ENCODE measurements at regions not wholly inside any gene's neighbourhood (a gene's known extent, or its start where the extent isn't known, plus 50 kb on each side); places are given as distances from the start of the nearest gene placed in this dataset.

GRCh38 chr16:79523971-79524370, 76.6 kb downstream of the MAF start:
- H3K4me3 Mint-ChIP-seq = no peak overlapping the region
- DNase-seq (ENCODE audit: low read depth, low spot score) = no peak
- peaks cover 7% of the 10 kb centered on the region for H3K9me3 Mint-ChIP-seq
- no peak overlapping the region for H3K27ac Mint-ChIP-seq (ENCODE audit: unreplicated experiment)
- H3K36me3 Mint-ChIP-seq (ENCODE audit: low read depth) = no peaks in the 10 kb centered on the region
- H3K4me1 Mint-ChIP-seq = peaks cover 8% of the 10 kb centered on the region
- TF ChIP-seq, protein P1, sequence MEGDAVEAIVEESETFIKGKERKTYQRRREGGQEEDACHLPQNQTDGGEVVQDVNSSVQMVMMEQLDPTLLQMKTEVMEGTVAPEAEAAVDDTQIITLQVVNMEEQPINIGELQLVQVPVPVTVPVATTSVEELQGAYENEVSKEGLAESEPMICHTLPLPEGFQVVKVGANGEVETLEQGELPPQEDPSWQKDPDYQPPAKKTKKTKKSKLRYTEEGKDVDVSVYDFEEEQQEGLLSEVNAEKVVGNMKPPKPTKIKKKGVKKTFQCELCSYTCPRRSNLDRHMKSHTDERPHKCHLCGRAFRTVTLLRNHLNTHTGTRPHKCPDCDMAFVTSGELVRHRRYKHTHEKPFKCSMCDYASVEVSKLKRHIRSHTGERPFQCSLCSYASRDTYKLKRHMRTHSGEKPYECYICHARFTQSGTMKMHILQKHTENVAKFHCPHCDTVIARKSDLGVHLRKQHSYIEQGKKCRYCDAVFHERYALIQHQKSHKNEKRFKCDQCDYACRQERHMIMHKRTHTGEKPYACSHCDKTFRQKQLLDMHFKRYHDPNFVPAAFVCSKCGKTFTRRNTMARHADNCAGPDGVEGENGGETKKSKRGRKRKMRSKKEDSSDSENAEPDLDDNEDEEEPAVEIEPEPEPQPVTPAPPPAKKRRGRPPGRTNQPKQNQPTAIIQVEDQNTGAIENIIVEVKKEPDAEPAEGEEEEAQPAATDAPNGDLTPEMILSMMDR (conservative IDR thresholded peaks at IDR 0.05) = no peak
- peaks cover 2% of the 10 kb centered on the region for H3K27me3 Mint-ChIP-seq (ENCODE audit: low read depth)

DNA sequence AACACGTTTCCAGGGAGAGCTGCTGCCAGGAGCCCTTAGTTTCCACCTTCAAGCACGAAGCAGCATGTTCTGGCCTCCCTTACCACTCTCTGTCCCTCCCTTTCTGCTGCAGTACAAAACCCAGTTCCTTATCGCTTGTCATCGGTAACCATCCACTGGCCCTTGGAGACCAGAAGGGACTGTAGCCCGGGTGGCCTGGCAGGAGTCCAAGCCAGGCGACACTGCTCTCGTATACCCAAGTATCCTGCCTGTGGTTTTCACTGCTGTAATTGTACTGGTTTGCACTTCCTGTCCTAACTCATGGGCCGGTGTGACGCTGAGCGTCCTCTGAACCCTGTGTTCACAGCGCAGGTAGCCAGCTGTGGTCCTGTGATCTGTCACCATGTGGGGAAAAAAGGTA, 81.1 kb downstream of the MAF start:
- H3K4me3 Mint-ChIP-seq = no peak overlapping the region
- no peaks in the 10 kb centered on the region for H3K9me3 Mint-ChIP-seq
- H3K36me3 Mint-ChIP-seq (ENCODE audit: low read depth) = no peaks in the 10 kb centered on the region
- peaks cover 2% of the 10 kb centered on the region for H3K27me3 Mint-ChIP-seq (ENCODE audit: low read depth)
- TF ChIP-seq, protein P1 (conservative IDR thresholded peaks at IDR 0.05) = no peak
- no peak overlapping the region for H3K27ac Mint-ChIP-seq (ENCODE audit: unreplicated experiment)
- no peaks in the 10 kb centered on the region for H3K4me1 Mint-ChIP-seq
- DNase-seq (ENCODE audit: low read depth, low spot score) = no peak

DNA sequence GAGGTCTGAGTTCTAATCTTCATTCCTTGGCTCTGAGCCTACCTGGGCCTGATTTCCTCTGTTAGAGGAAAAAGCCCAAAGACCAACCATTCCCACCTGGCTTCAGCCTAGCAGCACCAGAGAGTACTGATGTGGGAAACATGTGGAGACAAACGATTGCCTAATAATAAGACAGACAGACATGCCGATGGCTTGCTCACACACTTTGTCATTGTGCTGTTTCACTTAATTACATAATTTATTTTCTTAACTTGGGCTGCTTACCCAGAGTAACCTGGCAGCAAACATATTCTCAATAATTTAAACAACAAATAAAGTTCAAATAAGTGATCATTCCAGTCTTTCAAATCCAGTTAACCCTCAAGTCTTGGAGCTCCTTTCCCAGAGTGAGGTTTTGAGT, 83.4 kb downstream of the MAF start:
- H3K27me3 Mint-ChIP-seq (ENCODE audit: low read depth) = peaks cover 2% of the 10 kb centered on the region
- TF ChIP-seq, protein P1 (conservative IDR thresholded peaks at IDR 0.05) = no peak
- DNase-seq (ENCODE audit: low read depth, low spot score) = no peak
- no peaks in the 10 kb centered on the region for H3K36me3 Mint-ChIP-seq (ENCODE audit: low read depth)
- H3K4me3 Mint-ChIP-seq = no peak overlapping the region
- H3K4me1 Mint-ChIP-seq = peaks cover 10% of the 10 kb centered on the region
- H3K9me3 Mint-ChIP-seq = no peaks in the 10 kb centered on the region
- no peak overlapping the region for H3K27ac Mint-ChIP-seq (ENCODE audit: unreplicated experiment)

DNA sequence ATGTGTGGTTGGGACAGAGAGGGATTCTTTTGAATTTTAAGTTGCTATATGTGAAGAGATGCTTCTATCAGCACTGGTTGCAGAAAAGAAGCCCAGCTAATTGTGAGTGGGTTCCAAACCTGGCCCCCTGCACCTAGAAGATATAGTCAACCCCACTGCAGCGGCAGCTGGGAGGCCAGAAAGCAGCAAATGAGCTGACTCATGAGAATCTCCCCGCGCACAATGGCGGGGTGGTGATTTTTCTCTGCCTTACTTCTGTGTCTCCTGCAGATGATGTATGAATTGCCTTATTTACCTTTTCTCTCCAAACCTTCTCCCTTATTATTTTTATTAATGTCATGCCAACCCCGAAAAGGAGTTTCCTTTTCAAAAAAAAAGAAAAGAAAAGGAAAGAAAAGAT, 89.7 kb downstream of the MAF start:
- H3K36me3 Mint-ChIP-seq (ENCODE audit: low read depth) = no peaks in the 10 kb centered on the region

GRCh38 chr16:79509906-79510305, 90.6 kb downstream of the MAF start:
- Mint-ChIP-seq H3K4me3 (no peak overlapping the region), H3K36me3 (ENCODE audit: low read depth) (no peaks in the 10 kb centered on the region), H3K4me1 (peaks cover 10% of the 10 kb centered on the region), H3K9me3 (no peaks in the 10 kb centered on the region), H3K27ac (ENCODE audit: unreplicated experiment) (no peak overlapping the region), H3K27me3 (ENCODE audit: low read depth) (no peaks in the 10 kb centered on the region)
- DNase-seq (ENCODE audit: low read depth, low spot score) = no peak
- TF ChIP-seq, protein P1 (conservative IDR thresholded peaks at IDR 0.05) = no peak

More for the DNA sequence above, 89.7 kb downstream of the MAF start:
- H3K27ac Mint-ChIP-seq (ENCODE audit: unreplicated experiment) = no peak overlapping the region
- peaks cover 10% of the 10 kb centered on the region for H3K4me1 Mint-ChIP-seq
- H3K27me3 Mint-ChIP-seq (ENCODE audit: low read depth) = no peaks in the 10 kb centered on the region
- TF ChIP-seq, protein P1 (conservative IDR thresholded peaks at IDR 0.05) = no peak
- DNase-seq (ENCODE audit: low read depth, low spot score) = no peak
- H3K9me3 Mint-ChIP-seq = no peaks in the 10 kb centered on the region
- no peak overlapping the region for H3K4me3 Mint-ChIP-seq

DNA sequence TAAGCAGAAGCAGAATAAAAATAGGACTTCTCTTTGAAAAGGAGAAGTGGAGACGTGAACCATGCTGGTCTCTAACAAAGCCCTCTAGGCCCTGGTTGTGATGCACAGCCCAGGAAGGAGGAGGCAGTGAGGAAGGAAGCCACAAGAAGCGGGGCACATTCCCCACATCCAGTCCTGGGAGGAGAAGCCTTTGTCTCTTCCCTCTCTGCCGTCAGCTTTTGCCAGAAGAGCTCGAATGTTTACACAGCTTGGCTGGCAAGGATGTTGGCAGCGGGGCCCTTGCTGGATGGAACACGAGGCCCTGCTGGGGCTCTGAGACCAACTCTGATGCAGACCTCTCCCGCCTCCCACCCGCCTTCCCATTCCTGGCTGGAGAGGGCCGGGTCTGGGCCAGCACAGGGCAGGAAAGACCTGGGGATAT, 91.3 kb downstream of the MAF start:
- Mint-ChIP-seq H3K36me3 (ENCODE audit: low read depth) (no peaks in the 10 kb centered on the region), H3K9me3 (no peaks in the 10 kb centered on the region), H3K27ac (ENCODE audit: unreplicated experiment) (no peak overlapping the region), H3K27me3 (ENCODE audit: low read depth) (no peaks in the 10 kb centered on the region), H3K4me1 (peaks cover 10% of the 10 kb centered on the region), H3K4me3 (no peak overlapping the region)
- DNase-seq (ENCODE audit: low read depth, low spot score) = no peak
- TF ChIP-seq, protein P1 (conservative IDR thresholded peaks at IDR 0.05) = no peak
